H1 (cell line): ENCODE measurements at regions not wholly inside any gene's neighbourhood (a gene's known extent, or its start where the extent isn't known, plus 50 kb on each side); places are given as distances from the start of the nearest gene placed in this dataset.
A peak's percentile ranks its signal among the peaks of the same experiment; 100 is the strongest.

ENCODE experiments used
- CTCF ChIA-PET: fragments of 300-600 bp; sonication (Branson Sonifier 250); formaldehyde crosslinking; loops from one replicate; lab custom pipeline; 2021; ENCODE audit not compliant: partially characterized antibody; lab: Charles Lee
- POLR2A ChIA-PET: fragments of 300-600 bp; sonication (Branson Sonifier 250); formaldehyde crosslinking; loops from one replicate; lab custom pipeline; 2021; ENCODE audit warnings: inconsistent platforms; ENCODE audit not compliant: partially characterized antibody; lab: Charles Lee
- DNase-seq, 2 experiments: peaks; one replicate each; pipeline versions ENCODE4 v3.0.0 to v3.0.0-alpha.2; 2010 to 2022; ENCODE audit warnings: low spot score in 2 of 2, low read depth in 1 of 2, mixed read lengths in 1 of 2
- FAIRE-seq: peaks from 2 replicates; lab custom pipeline; 2011; peaks lifted over from hg19 to GRCh38; lab: Jason Lieb, UNC
- H2AFZ ChIP-seq: 2 replicates; pipeline ENCODE4 v1.8.1; 2012; ENCODE audit warnings: low read length, inconsistent platforms
- H2AK5ac ChIP-seq: 2 replicates; pipeline ENCODE4 v1.6.1; 2013; ENCODE audit warnings: low read depth, low read length
- H2BK120ac ChIP-seq: replicated peaks from 2 replicates; pipeline ENCODE3; 2013; ENCODE audit warnings: low read depth, low read length, inconsistent platforms
- H2BK12ac ChIP-seq: 2 replicates; pipeline ENCODE4 v1.6.1; 2013; ENCODE audit warnings: low read depth, low read length
- H2BK15ac ChIP-seq: 2 replicates; pipeline ENCODE4 v1.6.1; 2013; ENCODE audit warnings: low read length
- H2BK20ac ChIP-seq: 2 replicates; pipeline ENCODE4 v1.6.1; 2013; ENCODE audit warnings: low read length
- H2BK5ac ChIP-seq: 2 replicates; pipeline ENCODE4 v1.6.1; 2013; ENCODE audit warnings: low read depth, low read length
- H3K14ac ChIP-seq: 2 replicates; pipeline ENCODE4 v1.6.1; 2013; ENCODE audit warnings: inconsistent platforms; ENCODE audit not compliant: insufficient read length
- H3K18ac ChIP-seq: 2 replicates; pipeline ENCODE4 v1.6.1; 2013; ENCODE audit warnings: low read length; ENCODE audit errors: extremely low read depth
- H3K23ac ChIP-seq: 2 replicates; pipeline ENCODE4 v1.6.1; 2013; ENCODE audit warnings: inconsistent platforms; ENCODE audit not compliant: insufficient read length
- H3K23me2 ChIP-seq: 2 replicates; pipeline ENCODE4 v1.6.1; 2013; ENCODE audit warnings: low read depth, low read length
- H3K27ac ChIP-seq: 2 replicates; pipeline ENCODE4 v1.6.1; 2011; ENCODE audit warnings: low read depth, low read length, inconsistent platforms
- H3K27me3 ChIP-seq, 4 experiments: replicated peaks in 1 of 4; 1 replicate in 1 of 4; 2 replicates in 3 of 4; pipeline versions ENCODE4 v1.6.1 to v1.8.1; 2011 to 2013; ENCODE audit warnings: low read length in 3 of 4, mild to moderate bottlenecking in 3 of 4, inconsistent platforms in 2 of 4, mixed read lengths in 2 of 4, moderate library complexity in 1 of 4; ENCODE audit not compliant: control insufficient read depth in 3 of 4, insufficient read depth in 3 of 4; ENCODE audit errors: extremely low read depth in 1 of 4
- H3K36me3 ChIP-seq, 4 experiments: 2 replicates each; pipeline versions ENCODE4 v1.6.1 to v1.8.1; 2011 to 2013; ENCODE audit warnings: mild to moderate bottlenecking in 4 of 4, low read length in 3 of 4, moderate library complexity in 2 of 4, control low read depth in 1 of 4, inconsistent platforms in 1 of 4; ENCODE audit not compliant: insufficient read depth in 4 of 4, control insufficient read depth in 2 of 4
- H3K4ac ChIP-seq: replicated peaks from 2 replicates; pipeline ENCODE3; 2013; ENCODE audit warnings: low read length, low read depth, mixed read lengths, inconsistent platforms; ENCODE audit not compliant: insufficient read length
- H3K4me1 ChIP-seq, 4 experiments: replicated peaks in 1 of 4; 1 replicate in 1 of 4; 2 replicates in 3 of 4; pipeline versions ENCODE4 v1.6.1 to v1.8.1; 2011 to 2013; ENCODE audit warnings: low read length in 3 of 4, inconsistent platforms in 2 of 4, mixed read lengths in 1 of 4; ENCODE audit not compliant: insufficient read depth in 4 of 4, control insufficient read depth in 3 of 4
- H3K4me2 ChIP-seq, 2 experiments: 2 replicates each; pipeline versions ENCODE4 v1.6.1 to v1.8.1; 2011 to 2013; ENCODE audit warnings: low read depth in 2 of 2, low read length in 2 of 2, control low read depth in 1 of 2, inconsistent platforms in 1 of 2, mild to moderate bottlenecking in 1 of 2; ENCODE audit not compliant: insufficient read depth in 1 of 2
- H3K4me3 ChIP-seq, 4 experiments: fragments of 200-600, 300-600 bp in 1 of 4; sonication (generic), shearing (Covaris generic), sonication (Bioruptor Twin) in 1 of 4; 2 replicates each; pipeline versions ENCODE4 v1.5.1 to v1.8.1; 2011 to 2016; ENCODE audit warnings: low read length in 4 of 4, low read depth in 3 of 4, control low read depth in 2 of 4, inconsistent platforms in 2 of 4, mild to moderate bottlenecking in 2 of 4, mixed read lengths in 1 of 4, moderate library complexity in 1 of 4; ENCODE audit not compliant: insufficient read depth in 2 of 4; ENCODE audit errors: extremely low read depth in 1 of 4
- H3K56ac ChIP-seq: replicated peaks from 2 replicates; pipeline ENCODE3; 2013; ENCODE audit warnings: low read depth, mild to moderate bottlenecking, mixed read lengths, low read length, inconsistent platforms; ENCODE audit not compliant: insufficient read length
- H3K79me1 ChIP-seq: 2 replicates; pipeline ENCODE4 v1.6.1; 2013; ENCODE audit warnings: low read depth, low read length, control low read depth
- H3K79me2 ChIP-seq, 2 experiments: 2 replicates each; pipeline versions ENCODE4 v1.6.1 to v1.8.1; 2012 to 2013; ENCODE audit warnings: low read length in 2 of 2, mild to moderate bottlenecking in 2 of 2, inconsistent platforms in 1 of 2; ENCODE audit not compliant: insufficient read depth in 2 of 2, control insufficient read depth in 1 of 2
- H3K9ac ChIP-seq, 4 experiments: replicated peaks in 1 of 4; 1 replicate in 1 of 4; 2 replicates in 3 of 4; pipeline versions ENCODE4 v1.6.1 to v1.8.1; 2011 to 2013; ENCODE audit warnings: low read depth in 3 of 4, low read length in 3 of 4, control low read depth in 2 of 4, mild to moderate bottlenecking in 2 of 4, moderate library complexity in 2 of 4, inconsistent platforms in 1 of 4; ENCODE audit errors: extremely low read depth in 1 of 4
- H3K9me3 ChIP-seq, 2 experiments: 2 replicates each; pipeline versions ENCODE4 v1.6.1 to v1.8.1; 2012 to 2013; ENCODE audit warnings: mild to moderate bottlenecking in 2 of 2, moderate library complexity in 2 of 2, control low read depth in 1 of 2, inconsistent platforms in 1 of 2, low read depth in 1 of 2, low read length in 1 of 2, mixed read lengths in 1 of 2; ENCODE audit not compliant: insufficient read depth in 2 of 2
- H4K20me1 ChIP-seq, 2 experiments: replicated peaks in 1 of 2; 2 replicates each; pipeline versions ENCODE3 to v1.8.1; 2011 to 2013; ENCODE audit warnings: inconsistent platforms in 2 of 2, low read length in 2 of 2, mild to moderate bottlenecking in 1 of 2; ENCODE audit not compliant: insufficient read depth in 2 of 2, control insufficient read depth in 1 of 2
- H4K5ac ChIP-seq: 2 replicates; pipeline ENCODE4 v1.6.1; 2013; ENCODE audit warnings: low read length, low read depth, mixed read lengths, inconsistent platforms; ENCODE audit not compliant: insufficient read length
- H4K8ac ChIP-seq: 2 replicates; pipeline ENCODE4 v1.8.0; 2013; ENCODE audit warnings: mild to moderate bottlenecking, moderate library complexity, low read length, inconsistent platforms; ENCODE audit not compliant: insufficient read depth; ENCODE audit errors: extremely low read depth
- H4K91ac ChIP-seq: replicated peaks from 2 replicates; pipeline ENCODE3; 2013; ENCODE audit warnings: low read length, mixed read lengths, inconsistent platforms; ENCODE audit not compliant: insufficient read length
- CTCF ChIP-seq, 3 experiments: IDR thresholded peaks; 1 replicate in 2 of 3; 2 replicates in 1 of 3; pipeline versions ENCODE4 v1.5.1 to v1.6.1; 2011; ENCODE audit warnings: low read length in 3 of 3, mild to moderate bottlenecking in 3 of 3, inconsistent platforms in 2 of 3, low read depth in 1 of 3, moderate library complexity in 1 of 3; ENCODE audit not compliant: insufficient read depth in 1 of 3; ENCODE audit errors: control extremely low read depth in 1 of 3
- KDM4A ChIP-seq: IDR thresholded peaks from one replicate; pipeline ENCODE4 v1.7.1; 2012; ENCODE audit warnings: low read depth, mild to moderate bottlenecking, moderate library complexity, low read length, inconsistent platforms; ENCODE audit not compliant: severe bottlenecking
- RAD21 ChIP-seq, 2 experiments: IDR thresholded peaks in 1 of 2; conservative IDR thresholded peaks in 1 of 2; 2 replicates each; pipeline ENCODE4 v1.6.1; 2011; ENCODE audit warnings: low read depth in 2 of 2, low read length in 2 of 2, improper control_type of control experiment in 1 of 2, inconsistent platforms in 1 of 2, mild to moderate bottlenecking in 1 of 2, moderate library complexity in 1 of 2
- TBP ChIP-seq: IDR thresholded peaks from 2 replicates; pipeline ENCODE4 v1.6.1; 2011; ENCODE audit warnings: low read depth, low read length, improper control_type of control experiment
- WGBS, 2 experiments: shearing (Covaris generic) in 1 of 2; methylation state at CpG; one replicate each; pipeline versions ENCODE4 v1.1.6 to v1.1.7; 2013 to 2015; ENCODE audit warnings: low lambda C conversion rate in 2 of 2, mixed read lengths in 2 of 2, inconsistent platforms in 1 of 2, low coverage in 1 of 2, missing lambda C conversion rate in 1 of 2; ENCODE audit not compliant: insufficient replicate concordance in 2 of 2, insufficient coverage in 1 of 2, insufficient read length in 1 of 2; ENCODE audit errors: extremely low coverage in 1 of 2, missing lambda C conversion rate in 1 of 2; 5-methylcytosine and 5-hydroxymethylcytosine counted together

- H3K23ac ChIP-seq: no peak overlapping the region
- H2AFZ ChIP-seq: no peak overlapping the region
- CTCF ChIA-PET: interaction anchor here (0.6 to 14.3 kb wide), 32 partner anchors 8 to 1494 kb away, joined by 3 to 145 read pairs (median 4); no protein-coding TSS in a partner anchor
- no peak overlapping the region for H3K4me3 ChIP-seq
- no peak overlapping the region for H4K91ac ChIP-seq
- no peak overlapping the region for H3K27ac ChIP-seq
- no peak overlapping the region for H3K14ac ChIP-seq
- H3K23me2 ChIP-seq: no peaks in the 10 kb centered on the region; the same call in 1 of the 2 replicates
- TF ChIP-seq TBP (no peak), KDM4A (no peak), RAD21 (IDR thresholded peaks at IDR 0.05 in 1 of 2, conservative IDR thresholded peaks at IDR 0.05 in 1 of 2; ENCODE audit: low read depth in 2 of 2, low read length in 2 of 2) (peak; percentile 14 to 50; a peak in 3 of 4 replicates), CTCF (IDR thresholded peaks at IDR 0.05; ENCODE audit: control extremely low read depth in 1 of 3, insufficient read depth in 1 of 3, low read depth in 1 of 3, low read length in 3 of 3) (peak; percentile 24 to 45 (median 39))
- H2BK5ac ChIP-seq: no peak overlapping the region
- H3K27me3 ChIP-seq: 0 out of 7 replicates have a peak, but pooled peaks cover 0 to 2% (median 0%) of the 10 kb centered on the region in 4 experiments
- H3K9me3 ChIP-seq: no peaks in the 10 kb centered on the region
- H3K4me1 ChIP-seq: no peaks in the 10 kb centered on the region
- POLR2A ChIA-PET: no interaction called here
- H3K4ac ChIP-seq: no peak overlapping the region
- DNase-seq (no peak), FAIRE-seq (no peak)
- no peak overlapping the region for H2BK15ac ChIP-seq
- no peak overlapping the region for H4K5ac ChIP-seq
- no peak overlapping the region for H3K9ac ChIP-seq
- H3K79me1 ChIP-seq: no peaks in the 10 kb centered on the region
- no peak overlapping the region for H2BK12ac ChIP-seq
- no peak overlapping the region for H3K18ac ChIP-seq
- no peak overlapping the region for H2AK5ac ChIP-seq
- no peaks in the 10 kb centered on the region for H4K20me1 ChIP-seq
- H3K36me3 ChIP-seq: no peaks in the 10 kb centered on the region
- no peak overlapping the region for H3K4me2 ChIP-seq
- no peak overlapping the region for H3K56ac ChIP-seq
- H2BK20ac ChIP-seq: no peak overlapping the region
- no peaks in the 10 kb centered on the region for H3K79me2 ChIP-seq
- no peak overlapping the region; the same call in 1 of the 2 replicates for H4K8ac ChIP-seq
- H2BK120ac ChIP-seq: no peak overlapping the region
- 79% methylated on average over 3 of the region's 3 CpGs; no CpG with 5 or more reads in 1 of the 2 experiments for WGBS, 2 experiments
Observed at GRCh38 chr16:55043499-55043898, 112.8 kb downstream of the IRX5 start.
